Lower leg skin (tissue), 3 donors: ENCODE measurements at regions not wholly inside any gene's neighbourhood (a gene's known extent, or its start where the extent isn't known, plus 50 kb on each side); places are given as distances from the start of the nearest gene placed in this dataset.

Source experiments
- CTCF ChIP-seq, 3 donors: fragments of 450-650 bp; IDR thresholded peaks; one replicate each; pipeline ENCODE4 v1.5.1; 2016; ENCODE audit warnings: antibody characterized with exemption in 3 of 3, mild to moderate bottlenecking in 3 of 3, moderate library complexity in 2 of 3
- POLR2A ChIP-seq, 2 donors: fragments of 450-650 bp; IDR thresholded peaks; one replicate each; pipeline ENCODE4 v1.6.1; 2016 to 2017; ENCODE audit warnings: antibody characterized with exemption in 2 of 2, mild to moderate bottlenecking in 1 of 2, moderate library complexity in 1 of 2

GRCh38 chr3:22360970-22361369 lies 610.0 kb upstream of the ZNF385D start:
- TF ChIP-seq CTCF (IDR thresholded peaks at IDR 0.05) = no peak
- no peak for TF ChIP-seq POLR2A (IDR thresholded peaks at IDR 0.05)
